Stromal cell of bone marrow (primary cell): ENCODE measurements at regions not wholly inside any gene's neighbourhood (a gene's known extent, or its start where the extent isn't known, plus 50 kb on each side); places are given as distances from the start of the nearest gene placed in this dataset.
"Not testable (repeated sequence)": the region's sequence is repeated elsewhere in the genome, so short reads cannot be mapped to it uniquely, and the experiment has no call there.

Experiments
- DNase-seq: peaks from one replicate; pipeline ENCODE4 v3.0.0-alpha.2; 2012; ENCODE audit warnings: low read depth

- DNase-seq: no peak
Observed at GRCh38 chr22:33971561-33971961, 51.3 kb upstream of the LARGE1 start.

GRCh38 chr22:33975841-33976240, 55.6 kb upstream of the LARGE1 start:
- DNase-seq: no peak

GRCh38 chr22:33983558-33983957, 63.3 kb upstream of the LARGE1 start:
- DNase-seq: no peak

GRCh38 chr22:33984211-33984610, 63.9 kb upstream of the LARGE1 start:
- DNase-seq: no peak

DNA sequence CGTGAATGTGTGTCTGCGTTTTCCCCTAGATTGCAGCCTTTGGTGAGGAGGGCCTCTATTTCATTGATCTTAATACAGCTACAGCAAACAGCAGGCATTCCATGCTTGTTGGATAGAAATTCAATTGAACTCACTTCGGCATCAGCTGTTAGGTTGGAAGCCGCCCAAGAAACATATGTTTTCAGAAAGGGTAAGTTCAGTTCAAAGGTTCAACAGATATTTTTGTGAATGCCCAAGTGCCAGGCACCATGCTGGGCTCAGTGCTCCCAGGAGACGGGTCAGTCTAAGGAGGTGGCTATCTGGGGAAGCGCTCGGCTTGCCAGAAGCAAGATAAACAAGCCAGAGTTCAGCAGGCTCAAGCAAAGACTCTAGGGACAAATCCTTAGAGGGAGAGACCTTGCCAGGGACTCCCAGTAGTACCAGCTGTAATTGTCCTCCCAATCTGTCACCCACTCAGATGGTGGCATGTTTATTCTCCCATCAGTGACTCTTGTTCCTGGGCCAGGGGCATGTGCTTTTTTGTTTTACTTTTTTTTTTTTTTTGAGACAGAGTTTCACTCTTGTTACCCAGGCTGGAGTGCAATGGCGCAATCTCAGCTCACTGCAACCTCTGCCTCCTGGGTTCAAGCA, 64.5 kb upstream of the LARGE1 start:
- no peak for DNase-seq

DNA sequence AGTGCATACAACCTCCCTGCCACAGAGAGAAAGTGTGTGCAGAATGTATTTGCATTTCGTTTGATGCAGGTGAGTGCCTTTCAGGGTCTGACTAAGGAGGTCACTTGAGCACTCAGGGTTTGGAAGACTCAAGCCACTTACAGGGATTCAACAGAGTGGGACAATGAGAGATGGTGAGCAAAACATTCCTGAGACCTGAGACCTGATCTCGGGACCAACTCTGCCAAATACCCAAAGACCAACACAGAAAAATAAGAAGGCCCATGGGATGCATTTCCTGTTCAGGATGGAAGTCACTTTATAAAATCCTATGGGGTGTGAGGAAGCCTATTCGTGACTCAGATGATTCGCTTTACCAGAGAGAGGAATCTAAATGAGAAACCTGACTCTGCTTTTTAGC, 65.2 kb upstream of the LARGE1 start:
- no peak for DNase-seq

DNA sequence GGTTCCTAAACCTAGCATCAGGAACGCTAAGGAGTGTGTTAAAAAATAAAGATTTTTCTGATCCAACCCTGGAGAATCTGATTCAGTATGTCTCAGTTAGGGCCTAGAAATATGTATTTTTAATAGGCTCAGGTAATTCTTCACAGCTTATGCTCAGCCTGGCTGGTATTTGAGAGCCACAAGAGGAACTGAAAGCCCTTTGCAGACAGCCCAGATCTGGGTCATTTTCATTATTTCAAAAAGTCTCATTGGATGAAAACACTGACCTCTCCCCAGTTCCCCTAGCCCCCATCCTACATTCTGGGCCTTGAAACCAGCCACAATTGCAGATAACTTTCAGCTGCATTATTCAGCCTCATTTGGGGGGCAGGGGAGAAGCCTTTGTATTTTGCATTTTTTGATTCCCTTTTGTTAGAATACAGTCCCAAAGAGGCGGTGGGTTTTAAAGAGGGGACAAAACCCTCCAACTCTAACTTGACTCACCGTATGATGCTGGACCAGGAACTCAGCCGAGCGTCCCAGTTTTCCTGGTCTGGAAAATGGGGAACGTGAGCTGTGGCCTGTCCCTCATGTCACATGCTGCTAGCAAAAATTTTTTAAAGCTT, 66.0 kb upstream of the LARGE1 start:
- no peak for DNase-seq

DNA sequence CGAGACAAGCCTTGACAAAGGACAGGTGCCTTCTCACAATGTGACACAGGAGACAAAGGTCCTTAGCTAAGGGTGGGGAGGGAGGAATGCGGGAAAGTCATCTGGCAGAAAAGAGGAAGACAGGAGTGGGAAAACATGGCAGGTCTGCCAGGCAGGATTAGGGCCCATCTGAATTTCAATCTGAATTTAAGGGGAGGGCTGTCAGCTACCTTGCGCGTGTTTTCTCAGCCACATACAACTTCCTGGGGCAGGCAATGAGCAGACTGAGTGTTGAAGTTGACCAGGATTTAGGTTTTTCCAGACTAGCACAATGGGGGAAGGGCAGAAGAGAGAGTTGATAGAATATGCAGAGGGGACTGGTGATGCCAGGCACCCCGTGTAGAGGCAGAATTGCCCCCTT, 66.7 kb upstream of the LARGE1 start:
- DNase-seq: no peak

GRCh38 chr22:33989263-33989662, 69.0 kb upstream of the LARGE1 start:
- DNase-seq: not testable (repeated sequence)

- DNase-seq: no peak
Observed at GRCh38 chr22:33991620-33992019, 71.3 kb upstream of the LARGE1 start.

- DNase-seq: no peak
Observed at GRCh38 chr22:33996824-33997223, 76.5 kb upstream of the LARGE1 start.

DNA sequence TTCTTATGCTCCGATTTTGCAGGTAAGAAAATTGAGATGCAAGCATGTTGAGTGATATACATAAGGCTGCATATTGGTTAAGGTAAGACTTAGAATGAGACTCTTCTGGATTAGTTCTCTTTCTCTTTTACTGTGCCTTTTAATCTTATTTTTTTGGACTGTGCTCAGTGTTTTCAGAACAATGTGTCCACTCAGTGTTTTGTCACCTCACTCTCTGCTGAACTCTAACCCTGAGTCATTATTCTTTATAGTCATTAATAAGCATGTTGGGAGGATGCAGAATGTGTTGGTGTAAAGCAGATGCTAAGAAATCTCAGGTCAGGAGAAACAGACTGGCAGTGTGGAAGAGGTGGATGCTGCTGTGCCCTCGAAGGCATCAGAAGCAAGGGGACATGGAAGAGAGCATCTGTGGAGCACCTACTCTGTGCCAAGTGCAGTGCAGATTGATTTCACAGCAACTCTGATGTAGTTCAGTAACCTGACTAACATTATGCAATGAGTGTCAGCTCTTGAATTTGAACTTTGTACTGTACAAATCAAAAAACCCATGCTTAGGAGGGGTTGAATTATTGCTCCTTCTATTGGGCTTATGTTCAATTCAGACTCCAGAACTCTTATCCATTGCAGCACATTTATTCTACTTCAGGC, 80.7 kb upstream of the LARGE1 start:
- no peak for DNase-seq

- no peak for DNase-seq
Observed at GRCh38 chr22:34001701-34002466, 81.6 kb upstream of the LARGE1 start.

DNA sequence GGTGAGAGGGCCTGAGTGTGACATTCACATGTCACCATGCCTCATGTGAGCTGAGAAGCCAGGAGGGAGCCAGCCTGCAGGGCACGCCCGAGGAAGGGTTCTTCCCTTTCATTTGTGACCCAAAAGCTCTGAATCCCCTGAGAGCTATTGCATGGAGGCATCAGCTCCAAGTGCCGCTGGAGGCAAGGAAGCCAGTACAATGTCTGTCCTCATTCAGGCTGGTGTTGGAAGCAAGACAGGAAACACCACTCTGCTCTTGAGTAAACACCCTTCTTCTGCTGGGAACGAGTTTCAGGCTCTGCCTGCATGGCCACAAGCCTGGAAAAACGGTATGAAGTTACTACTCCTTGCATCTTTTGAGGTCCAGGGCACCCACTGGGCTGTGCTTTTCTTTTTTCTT, 83.8 kb upstream of the LARGE1 start:
- DNase-seq: no peak

DNA sequence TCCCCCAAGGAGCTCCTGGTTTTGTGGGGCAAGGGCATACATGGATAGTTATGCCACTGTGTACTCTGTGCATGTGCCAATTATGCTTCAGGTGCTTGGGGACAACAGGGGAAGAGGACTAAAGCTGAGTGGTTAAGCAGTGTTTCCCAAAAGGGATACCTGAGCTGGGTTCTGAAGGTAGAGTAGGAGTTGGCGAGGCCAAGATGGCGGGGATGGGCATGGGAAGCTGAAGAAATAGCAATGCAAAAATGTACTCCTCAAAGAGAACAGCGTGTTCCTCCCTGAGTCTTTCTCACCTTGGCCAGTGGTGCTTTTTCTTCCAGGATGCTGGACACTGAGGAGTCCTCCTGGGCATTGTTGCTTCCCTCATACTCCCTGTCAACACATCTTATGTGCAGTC, 90.0 kb upstream of the LARGE1 start:
- DNase-seq: no peak

DNA sequence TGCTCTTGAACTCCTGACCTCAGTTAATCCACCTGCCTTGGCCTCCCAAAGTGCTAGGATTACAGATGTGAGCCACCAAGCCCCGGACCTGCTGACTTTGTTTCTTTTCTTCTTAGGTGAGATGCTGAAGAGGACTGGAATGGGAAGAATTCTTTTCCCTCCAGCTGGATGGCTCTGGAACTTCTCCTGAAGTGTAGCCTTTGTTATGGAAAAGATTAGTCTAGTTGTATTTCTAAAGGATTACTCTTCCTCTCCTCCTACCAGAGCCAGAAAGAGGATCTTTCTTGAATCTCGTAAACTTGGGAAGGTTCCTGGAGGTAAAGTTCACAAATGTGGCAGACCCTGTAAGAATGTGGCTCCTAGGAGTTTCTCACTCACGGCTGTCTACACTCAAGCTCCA, 95.4 kb upstream of the LARGE1 start:
- no peak for DNase-seq

DNA sequence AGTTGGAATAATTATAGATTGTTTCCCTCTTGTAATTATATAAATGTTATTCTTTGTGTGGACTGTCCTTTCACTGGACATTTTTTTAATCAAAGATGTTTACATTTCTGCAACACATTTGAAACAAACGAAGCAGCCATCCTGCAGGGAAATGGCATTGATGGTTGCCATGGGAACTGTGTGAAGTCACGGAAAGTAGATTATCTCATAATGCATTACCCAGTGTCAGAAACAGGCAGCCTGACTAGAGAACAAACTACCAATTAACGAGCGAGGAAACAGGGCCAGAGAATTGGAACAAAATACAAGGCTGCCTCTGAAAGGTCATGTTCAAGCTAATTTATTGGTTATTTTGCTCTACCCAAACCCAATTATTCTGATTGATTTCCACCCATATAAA, 96.9 kb upstream of the LARGE1 start:
- no peak for DNase-seq

GRCh38 chr22:34019190-34019845, 99.0 kb upstream of the LARGE1 start:
- no peak for DNase-seq

- DNase-seq: no peak
Observed at GRCh38 chr22:34035209-34035608, 114.9 kb upstream of the LARGE1 start.

DNA sequence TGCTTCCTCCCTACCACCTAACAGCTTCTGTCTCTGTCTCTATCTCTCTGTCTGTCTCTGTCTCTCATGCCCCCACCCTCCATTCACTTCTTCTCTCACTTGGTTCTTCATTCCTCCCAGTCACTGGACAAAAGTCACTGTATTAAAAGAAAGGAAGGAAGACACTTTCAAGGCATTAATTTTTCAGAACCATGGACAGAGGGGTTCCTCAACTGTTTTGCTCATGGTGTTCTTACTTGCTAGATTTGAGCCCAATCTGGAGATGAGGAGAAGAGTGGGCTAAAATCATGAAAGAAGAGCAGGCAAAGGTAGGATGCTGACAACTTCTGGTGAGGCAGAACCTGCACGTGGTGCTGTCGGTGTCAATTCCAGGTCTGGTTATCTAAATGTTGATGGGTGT, 116.7 kb upstream of the LARGE1 start:
- DNase-seq: no peak

- DNase-seq: no peak
Observed at GRCh38 chr22:34038801-34039555, 118.7 kb upstream of the LARGE1 start.

DNA sequence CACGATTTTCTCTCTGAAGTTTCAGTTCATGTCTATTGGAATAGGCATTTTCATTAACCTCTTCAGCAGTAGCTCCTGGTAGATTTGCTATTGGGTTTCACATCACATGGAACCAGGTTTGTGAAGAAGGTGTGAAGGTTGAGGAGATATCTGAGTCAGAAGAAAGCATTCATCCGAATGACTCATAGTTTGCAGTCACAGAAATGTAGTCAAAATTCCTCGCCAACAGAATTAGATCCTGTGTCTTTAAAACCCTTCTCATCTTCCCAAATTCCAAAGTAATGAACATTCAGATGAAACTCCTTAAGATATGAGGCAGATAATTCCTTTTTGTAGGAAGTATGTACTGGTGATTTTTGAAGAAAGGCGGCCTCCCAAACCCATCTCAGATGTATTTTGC, 125.0 kb upstream of the LARGE1 start:
- no peak for DNase-seq
